B cell (primary cell): ENCODE measurements at regions not wholly inside any gene's neighbourhood (a gene's known extent, or its start where the extent isn't known, plus 50 kb on each side); places are given as distances from the start of the nearest gene placed in this dataset.

Experiments used
- CTCF ChIP-seq: fragments of 200-600 bp; IDR thresholded peaks from one replicate; pipeline ENCODE4 v1.8.0; 2022; ENCODE audit warnings: antibody characterized with exemption, mild to moderate bottlenecking
- EZH2 ChIP-seq: IDR thresholded peaks from 2 replicates; pipeline ENCODE4 v1.6.1; 2012; ENCODE audit warnings: borderline replicate concordance, low read depth, mild to moderate bottlenecking, moderate library complexity, low read length; ENCODE audit not compliant: insufficient read depth, poor library complexity, severe bottlenecking

- no peak for TF ChIP-seq CTCF
- TF ChIP-seq EZH2, result no peak
These were observed 51.3 kb downstream of the TET3 start for GRCh38 chr2:74036010-74036409.
